Breast epithelium (tissue), 3 donors: ENCODE measurements at regions not wholly inside any gene's neighbourhood (a gene's known extent, or its start where the extent isn't known, plus 50 kb on each side); places are given as distances from the start of the nearest gene placed in this dataset.

Experiments
- CTCF ChIP-seq, 3 donors: fragments of 450-650 bp; IDR thresholded peaks; one replicate each; pipeline ENCODE4 v1.5.1; 2016 to 2017; ENCODE audit warnings: antibody characterized with exemption in 3 of 3, mild to moderate bottlenecking in 3 of 3, moderate library complexity in 3 of 3
- POLR2A ChIP-seq: fragments of 450-650 bp; IDR thresholded peaks from one replicate; pipeline ENCODE4 v1.6.1; 2016; ENCODE audit warnings: antibody characterized with exemption, mild to moderate bottlenecking, moderate library complexity

- TF ChIP-seq POLR2A (no peak), CTCF (IDR thresholded peaks at IDR 0.05) (no peak)
Measured at GRCh38 chr2:225182126-225182525, 139.9 kb upstream of the DOCK10 start.
